Caco-2 (cell line): ENCODE measurements at regions not wholly inside any gene's neighbourhood (a gene's known extent, or its start where the extent isn't known, plus 50 kb on each side); places are given as distances from the start of the nearest gene placed in this dataset.

Experiments
- BruUV-seq: library from RNA; stranded (reverse); fragments of 400-500 nt; replicated peaks from 2 replicates; lab custom pipeline; 2021; lab: Mats Ljungman, UMichigan
- CTCF ChIA-PET: fragments of 300-600 bp; sonication (Branson Sonifier 250); formaldehyde crosslinking; loops from one replicate; lab custom pipeline; 2022; ENCODE audit warnings: antibody characterized with exemption; lab: Charles Lee
- POLR2A ChIA-PET: fragments of 300-600 bp; sonication (Branson Sonifier 250); formaldehyde crosslinking; loops from one replicate; lab custom pipeline; 2022; ENCODE audit warnings: antibody characterized with exemption; lab: Charles Lee
- DNase-seq, 2 experiments: peaks; one replicate each; pipeline versions ENCODE4 v3.0.0 to v3.0.0-alpha.2; 2020 to 2022
- H3K27me3 ChIP-seq: replicated peaks from 2 replicates; pipeline ENCODE4 v1.6.0; 2011; ENCODE audit warnings: low read length; ENCODE audit not compliant: control insufficient read depth, insufficient read depth
- H3K36me3 ChIP-seq: 2 replicates; pipeline ENCODE4 v1.5.1; 2011; ENCODE audit warnings: low read length; ENCODE audit not compliant: control insufficient read depth, insufficient read depth
- H3K4me1 ChIP-seq: fragments of 250-450 bp; sonication (Bioruptor Pico); 2 replicates; pipeline ENCODE4 v1.5.1; 2020; ENCODE audit warnings: mild to moderate bottlenecking
- H3K4me3 ChIP-seq: 2 replicates; pipeline ENCODE4 v1.5.1; 2011; ENCODE audit warnings: low read depth, mild to moderate bottlenecking, control low read depth, low read length
- H3K9me3 ChIP-seq: fragments of 250-450 bp; sonication (Bioruptor Pico); 2 replicates; pipeline ENCODE4 v1.5.1; 2020; ENCODE audit warnings: mild to moderate bottlenecking, moderate library complexity
- H3K27ac Mint-ChIP-seq: one replicate; pipeline ENCODE4 v1.8.0; 2022; ENCODE audit warnings: mixed read lengths; ENCODE audit not compliant: unreplicated experiment
- H3K27me3 Mint-ChIP-seq: one replicate; pipeline ENCODE4 v1.8.0; 2022; ENCODE audit warnings: mixed read lengths; ENCODE audit not compliant: insufficient read depth, unreplicated experiment
- H3K36me3 Mint-ChIP-seq: one replicate; pipeline ENCODE4 v1.8.0; 2022; ENCODE audit warnings: mild to moderate bottlenecking, mixed read lengths; ENCODE audit not compliant: insufficient read depth, unreplicated experiment
- H3K4me1 Mint-ChIP-seq: one replicate; pipeline ENCODE4 v1.8.0; 2022; ENCODE audit warnings: low read depth, mixed read lengths; ENCODE audit not compliant: unreplicated experiment
- H3K4me3 Mint-ChIP-seq: one replicate; pipeline ENCODE4 v1.8.0; 2022; ENCODE audit warnings: mild to moderate bottlenecking, moderate library complexity, mixed read lengths; ENCODE audit not compliant: unreplicated experiment
- H3K9me3 Mint-ChIP-seq: one replicate; pipeline ENCODE4 v1.8.0; 2022; ENCODE audit warnings: mixed read lengths; ENCODE audit not compliant: unreplicated experiment
- CTCF ChIP-seq, 2 experiments: fragments of 200-600 bp in 1 of 2; IDR thresholded peaks; 1 replicate in 1 of 2; 2 replicates in 1 of 2; pipeline versions ENCODE4 v1.5.1 to v1.8.0; 2011 to 2022; ENCODE audit warnings: antibody characterized with exemption in 1 of 2, control low read depth in 1 of 2, inconsistent platforms in 1 of 2, low read depth in 1 of 2, low read length in 1 of 2, mild to moderate bottlenecking in 1 of 2, moderate library complexity in 1 of 2; ENCODE audit not compliant: insufficient read depth in 1 of 2, severe bottlenecking in 1 of 2, unreplicated experiment in 1 of 2
- intact Hi-C: fragments of 100-400 bp; cut with micrococcal nuclease; formaldehyde crosslinking; loops from one replicate; pipeline ENCODE4 v1.10.0; 2022; ENCODE audit not compliant: unreplicated experiment

- Histone ChIP-seq H3K9me3 (no peaks in the 10 kb centered on the region), H3K4me1 (no peaks in the 10 kb centered on the region), H3K4me3 (no peak overlapping the region), H3K36me3 (no peaks in the 10 kb centered on the region), H3K27me3 (no peaks in the 10 kb centered on the region; the same call in 1 of the 2 replicates)
- Mint-ChIP-seq H3K9me3 (no peaks in the 10 kb centered on the region), H3K4me1 (no peaks in the 10 kb centered on the region), H3K27me3 (peaks cover 10% of the 10 kb centered on the region), H3K4me3 (no peak overlapping the region), H3K27ac (no peak overlapping the region), H3K36me3 (no peaks in the 10 kb centered on the region)
- no TSS peak for BruUV-seq
- no peak for TF ChIP-seq CTCF (IDR thresholded peaks at IDR 0.05; ENCODE audit: insufficient read depth in 1 of 2, low read depth in 1 of 2, low read length in 1 of 2, severe bottlenecking in 1 of 2, unreplicated experiment in 1 of 2)
- CTCF ChIA-PET = no interaction called here
- no peak for DNase-seq
- POLR2A ChIA-PET = no interaction called here
- intact Hi-C loops = no loop called here
Observed at GRCh38 chr6:16902502-16902901, 141.2 kb upstream of the ATXN1 start.

DNA sequence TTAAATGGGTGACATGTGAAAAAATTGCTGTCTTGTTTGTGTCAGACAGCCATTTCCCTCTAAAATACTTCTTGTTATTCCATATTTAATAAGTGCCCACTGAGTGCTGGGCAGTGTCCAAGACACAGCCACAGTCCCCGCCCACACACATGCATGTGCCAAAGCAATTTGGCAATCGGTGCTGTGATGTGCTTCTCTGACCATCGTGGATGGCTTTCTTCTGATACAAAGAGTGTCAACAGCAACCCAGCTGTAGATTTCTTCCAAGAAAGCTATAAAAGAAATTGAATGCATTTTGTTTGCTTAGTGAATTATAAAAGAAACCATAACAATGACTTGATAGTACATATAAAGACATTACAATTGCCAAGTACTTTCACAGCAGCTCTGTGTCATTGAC is 140.5 kb upstream of the ATXN1 start:
- peaks cover 14% of the 10 kb centered on the region for H3K27me3 Mint-ChIP-seq
- Histone ChIP-seq H3K9me3 (no peaks in the 10 kb centered on the region), H3K36me3 (no peaks in the 10 kb centered on the region), H3K4me1 (no peaks in the 10 kb centered on the region), H3K27me3 (no peaks in the 10 kb centered on the region; the same call in 1 of the 2 replicates), H3K4me3 (no peak overlapping the region)
- ChIA-PET CTCF (no interaction called here), POLR2A (no interaction called here)
- intact Hi-C loops = no loop called here
- H3K27ac Mint-ChIP-seq = no peak overlapping the region
- DNase-seq = no peak
- BruUV-seq = no TSS peak
- TF ChIP-seq CTCF (IDR thresholded peaks at IDR 0.05; ENCODE audit: insufficient read depth in 1 of 2, low read depth in 1 of 2, low read length in 1 of 2, severe bottlenecking in 1 of 2, unreplicated experiment in 1 of 2) = no peak
- H3K36me3 Mint-ChIP-seq = no peaks in the 10 kb centered on the region
- H3K4me1 Mint-ChIP-seq = no peaks in the 10 kb centered on the region
- H3K4me3 Mint-ChIP-seq = no peak overlapping the region
- no peaks in the 10 kb centered on the region for H3K9me3 Mint-ChIP-seq

DNA sequence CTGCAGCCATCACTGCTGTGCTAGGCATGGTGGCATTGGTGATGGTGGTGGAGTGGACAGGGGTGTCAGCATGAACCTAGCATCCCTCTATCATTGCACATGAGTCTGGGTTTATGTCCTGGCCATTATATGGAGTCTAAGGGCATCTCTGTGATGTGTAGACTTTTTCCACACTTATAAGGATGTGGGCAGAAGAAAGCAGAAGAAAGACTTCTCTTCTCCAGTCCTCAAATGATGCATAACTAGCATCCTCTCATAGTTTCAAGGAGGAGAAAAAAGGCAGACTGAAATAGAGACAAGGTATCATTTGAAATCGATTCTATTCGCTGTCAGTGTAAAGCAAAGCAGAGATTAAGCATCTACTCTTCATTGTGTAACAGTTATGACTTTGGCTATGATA is 140.0 kb upstream of the ATXN1 start:
- CTCF ChIA-PET = no interaction called here
- POLR2A ChIA-PET = no interaction called here
- H3K4me3 Mint-ChIP-seq = no peak overlapping the region
- H3K36me3 Mint-ChIP-seq = no peaks in the 10 kb centered on the region
- H3K9me3 ChIP-seq = no peaks in the 10 kb centered on the region
- DNase-seq = no peak
- TF ChIP-seq CTCF (IDR thresholded peaks at IDR 0.05; ENCODE audit: insufficient read depth in 1 of 2, low read depth in 1 of 2, low read length in 1 of 2, severe bottlenecking in 1 of 2, unreplicated experiment in 1 of 2) = no peak
- no peak overlapping the region for H3K27ac Mint-ChIP-seq
- no peaks in the 10 kb centered on the region for H3K4me1 ChIP-seq
- H3K9me3 Mint-ChIP-seq = no peaks in the 10 kb centered on the region
- intact Hi-C loops = no loop called here
- H3K36me3 ChIP-seq = no peaks in the 10 kb centered on the region
- H3K4me3 ChIP-seq = no peak overlapping the region
- H3K27me3 Mint-ChIP-seq = peaks cover 9% of the 10 kb centered on the region
- BruUV-seq = no TSS peak
- no peaks in the 10 kb centered on the region for H3K4me1 Mint-ChIP-seq
- no peaks in the 10 kb centered on the region; the same call in 1 of the 2 replicates for H3K27me3 ChIP-seq
